HG03521 (cell line): ENCODE measurements at regions not wholly inside any gene's neighbourhood (a gene's known extent, or its start where the extent isn't known, plus 50 kb on each side); places are given as distances from the start of the nearest gene placed in this dataset.
"Not testable (repeated sequence)": the region's sequence is repeated elsewhere in the genome, so short reads cannot be mapped to it uniquely, and the experiment has no call there.

ENCODE experiments used
- ATAC-seq: cut with Tn5 transposase; IDR thresholded peaks from one replicate; pipeline ENCODE4 v1.9.1; 2021; ENCODE audit warnings: mild to moderate bottlenecking, moderate library complexity; ENCODE audit not compliant: unreplicated experiment

DNA sequence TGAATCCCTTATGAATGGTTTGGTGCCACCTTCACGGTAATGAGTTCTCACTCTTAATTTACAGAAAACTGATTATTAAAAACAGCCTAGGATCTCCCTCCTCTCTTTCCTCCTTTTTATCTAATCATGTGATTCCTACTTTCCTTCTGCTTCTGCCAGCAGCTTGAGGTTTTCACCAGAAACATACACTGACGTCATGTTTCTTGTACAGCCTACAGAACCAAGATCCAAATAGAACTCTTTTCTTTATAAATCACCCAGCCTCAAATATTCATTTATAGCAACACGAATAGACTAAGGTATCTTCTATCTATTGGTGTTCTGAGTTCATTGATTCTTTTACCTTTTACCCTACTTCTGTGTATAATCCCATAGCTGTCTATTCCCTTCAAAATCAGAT, 388.9 kb upstream of the CDH10 start:
- no peak for ATAC-seq

DNA sequence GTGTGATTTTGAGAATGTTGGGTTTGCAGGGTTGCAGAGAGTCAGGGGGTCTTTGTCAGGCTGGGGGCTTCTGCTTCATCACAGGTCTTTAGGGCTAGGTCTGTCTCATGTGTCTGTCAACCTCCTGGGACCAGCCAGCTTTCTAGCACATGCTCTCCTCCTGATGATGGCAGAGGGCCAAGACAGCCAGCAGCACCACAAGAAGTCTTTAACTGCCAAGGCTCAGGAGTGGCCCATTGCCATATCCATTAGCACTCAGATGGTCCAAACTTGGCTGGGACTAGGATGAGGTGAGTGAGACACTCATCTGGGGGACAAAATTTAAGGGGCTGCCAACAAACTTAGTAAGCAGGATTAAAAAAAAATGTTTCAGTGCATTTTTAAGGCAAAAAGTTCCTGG, 384.2 kb upstream of the CDH10 start:
- no peak for ATAC-seq

- ATAC-seq = no peak
Observed at GRCh38 chr5:25027526-25027925, 382.7 kb upstream of the CDH10 start.

DNA sequence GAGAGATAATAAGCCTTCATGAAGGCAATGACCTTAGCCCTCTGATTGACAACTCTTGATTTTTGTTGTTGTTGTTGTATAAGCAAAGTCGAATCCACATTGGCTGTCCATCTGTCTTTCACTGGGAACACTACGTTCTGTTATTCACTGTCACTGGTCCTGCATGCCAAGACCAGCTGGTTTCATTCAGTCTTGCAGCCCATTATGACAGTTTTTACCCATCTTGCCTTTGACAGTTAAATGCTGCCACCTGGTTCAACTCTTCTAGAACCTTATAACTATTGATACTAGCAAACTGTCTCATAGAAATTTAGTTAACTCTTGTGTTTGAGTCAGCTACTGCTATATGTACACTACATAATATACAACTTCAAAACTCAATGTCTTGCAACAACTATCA, 382.3 kb upstream of the CDH10 start:
- ATAC-seq = no peak

- no peak for ATAC-seq
Observed at GRCh38 chr5:25025831-25026230, 381.1 kb upstream of the CDH10 start.

- no peak for ATAC-seq
Observed at GRCh38 chr5:25020454-25020853, 375.7 kb upstream of the CDH10 start.

DNA sequence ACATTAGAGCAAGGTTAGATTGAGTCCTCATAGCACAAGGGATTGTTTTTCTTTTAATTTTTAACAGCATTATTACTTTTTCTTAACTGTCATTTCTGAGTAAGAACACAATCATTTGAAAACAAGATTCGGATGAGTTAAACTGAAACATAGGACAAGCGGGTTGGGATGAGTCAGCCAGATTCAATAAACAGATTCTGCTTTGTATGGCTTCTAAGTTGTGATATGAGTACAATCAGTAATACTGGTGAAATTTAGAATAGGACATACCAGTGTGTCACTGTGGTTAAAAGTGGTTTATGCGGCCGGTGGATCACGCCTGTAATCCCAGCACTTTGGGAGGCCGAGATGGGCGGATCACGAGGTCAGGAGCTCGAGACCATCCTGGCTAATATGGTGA, 364.3 kb upstream of the CDH10 start:
- no peak for ATAC-seq

DNA sequence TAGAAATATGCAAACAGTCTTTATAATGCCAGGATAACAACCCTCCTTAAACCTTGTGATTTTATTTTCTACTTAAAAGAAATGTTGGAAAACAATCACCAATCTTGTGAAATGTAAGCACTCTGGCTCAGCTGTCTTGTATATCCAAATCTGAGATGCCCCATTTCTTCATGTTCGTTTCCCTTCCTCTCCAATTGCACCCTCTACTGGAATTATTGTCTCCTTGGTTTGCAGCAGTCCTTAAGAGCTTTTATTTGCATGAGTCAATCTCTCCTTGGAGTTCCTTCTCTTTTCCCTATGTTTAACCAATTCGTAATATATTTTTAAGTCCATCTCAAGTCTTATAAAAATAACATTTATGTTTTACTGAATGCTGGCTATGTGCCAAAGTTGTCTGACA, 362.0 kb upstream of the CDH10 start:
- no peak for ATAC-seq

GRCh38 chr5:25006237-25006636, 361.5 kb upstream of the CDH10 start:
- no peak for ATAC-seq

DNA sequence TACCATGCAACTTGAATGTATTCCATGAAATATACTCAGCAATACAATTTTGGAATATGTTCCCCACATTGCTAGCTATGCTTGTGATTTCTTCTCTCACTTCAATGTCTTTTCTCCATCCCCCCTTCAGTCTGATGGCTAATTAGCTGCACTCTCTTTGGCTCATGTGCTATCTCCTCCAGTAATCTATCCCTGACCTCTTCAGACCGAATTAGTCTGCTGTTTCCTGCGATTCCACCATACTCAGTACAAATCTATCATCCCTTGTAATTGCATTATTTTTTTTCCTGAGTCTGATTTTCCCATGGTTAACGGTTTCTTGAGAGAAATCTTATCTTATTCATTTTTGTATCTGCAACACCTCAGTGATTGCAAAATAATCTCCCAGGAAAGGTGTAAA, 360.7 kb upstream of the CDH10 start:
- ATAC-seq = no peak

GRCh38 chr5:25002371-25002770, 357.6 kb upstream of the CDH10 start:
- no peak for ATAC-seq

GRCh38 chr5:24999732-25000131, 355.0 kb upstream of the CDH10 start:
- ATAC-seq = no peak

DNA sequence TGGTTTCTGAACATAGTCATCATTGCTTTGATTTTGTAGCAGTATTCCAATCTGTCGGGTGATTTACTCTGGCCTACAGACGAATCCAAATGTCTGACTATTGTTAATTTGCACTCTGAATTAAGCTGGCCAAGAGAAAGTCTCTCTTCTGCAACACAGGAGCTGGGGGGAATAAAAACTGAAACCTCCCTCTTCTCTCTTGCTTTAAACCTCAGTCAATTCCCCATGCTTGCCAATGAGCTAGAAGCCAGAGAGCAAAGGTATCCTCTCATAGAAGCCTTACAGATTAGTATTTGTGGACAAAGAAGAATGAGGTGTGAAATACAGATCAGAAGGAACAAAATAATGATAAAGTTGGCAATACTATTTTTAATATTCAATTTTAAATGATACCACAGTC, 353.9 kb upstream of the CDH10 start:
- ATAC-seq = no peak

GRCh38 chr5:24986326-24986725, 341.5 kb upstream of the CDH10 start:
- ATAC-seq = no peak

- not testable (repeated sequence) for ATAC-seq
Observed at GRCh38 chr5:24978552-24978951, 333.8 kb upstream of the CDH10 start.

- no peak for ATAC-seq
Observed at GRCh38 chr5:24963611-24964010, 318.8 kb upstream of the CDH10 start.

DNA sequence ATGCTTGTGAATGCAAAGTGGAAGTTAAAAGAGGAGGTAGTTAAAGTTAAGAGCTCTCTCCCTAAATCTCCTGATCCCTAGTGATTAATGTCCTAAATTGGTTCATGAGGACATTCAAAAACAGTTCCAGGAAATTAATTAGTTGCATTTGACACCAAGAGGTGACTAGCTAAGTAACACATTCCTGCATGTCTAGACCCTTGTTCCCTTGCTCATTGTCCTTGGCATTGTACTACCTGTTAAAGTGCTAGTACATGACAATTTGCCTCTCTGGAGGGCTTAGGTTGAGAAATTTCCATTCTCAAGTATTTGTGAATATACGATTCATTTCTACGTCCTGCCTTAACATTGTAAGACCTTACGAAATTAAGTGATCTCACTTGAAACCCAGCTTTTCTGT, 278.6 kb upstream of the CDH10 start:
- no peak for ATAC-seq

DNA sequence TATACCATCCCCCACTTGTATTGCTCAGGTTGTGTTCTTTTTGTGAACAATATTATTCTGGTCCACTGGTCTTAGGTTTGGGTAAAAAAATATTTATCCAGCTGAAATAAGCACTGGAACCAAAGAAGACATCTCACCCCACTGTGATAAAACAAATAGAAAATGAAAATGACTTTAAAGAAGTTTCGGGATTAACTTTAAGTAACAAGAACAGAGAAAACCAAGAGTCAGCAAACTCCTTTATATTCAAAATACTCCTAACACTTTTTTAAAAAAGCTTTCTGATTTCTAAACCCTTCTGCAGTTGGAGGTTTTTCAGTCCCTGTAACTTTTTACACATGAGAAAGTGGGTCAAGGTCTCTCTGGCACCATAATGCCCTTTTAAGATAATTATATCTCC, 273.9 kb upstream of the CDH10 start:
- no peak for ATAC-seq

DNA sequence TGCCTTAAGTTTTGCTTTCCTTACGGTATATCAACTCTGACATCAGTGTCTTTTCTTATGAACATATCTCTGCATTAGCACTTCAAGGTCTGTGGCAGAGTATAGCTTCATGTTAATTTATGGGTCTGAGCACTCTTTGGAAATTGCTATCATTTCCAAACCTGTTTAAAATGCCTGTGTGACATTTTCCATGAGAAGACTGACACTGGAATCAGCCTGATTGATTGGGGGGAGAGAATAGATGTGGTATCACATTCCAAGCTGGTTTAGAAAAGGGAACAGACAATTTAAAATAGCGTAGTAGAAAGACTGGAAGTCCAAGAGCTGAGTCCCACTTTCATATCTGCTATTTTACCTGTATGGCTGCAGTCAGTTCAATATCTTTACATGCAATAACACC, 272.1 kb upstream of the CDH10 start:
- ATAC-seq = no peak

DNA sequence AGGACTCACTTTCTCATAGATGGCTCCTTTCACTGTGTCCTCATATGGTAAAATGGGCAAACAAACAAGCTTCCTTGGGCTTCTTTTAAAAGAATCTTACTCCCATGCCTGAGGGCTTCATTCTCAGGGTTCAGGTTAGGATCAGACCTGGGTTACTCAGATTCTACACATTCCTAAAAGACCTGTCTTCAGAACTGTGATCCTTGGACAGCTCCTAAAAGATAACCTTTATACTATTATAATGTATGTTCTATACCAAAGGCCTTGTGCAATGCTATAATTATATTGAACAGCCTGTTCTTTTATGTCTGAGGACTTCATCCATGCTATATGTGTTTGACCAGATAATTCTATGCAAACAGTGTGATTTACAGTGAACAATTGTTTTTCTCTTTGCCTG, 264.4 kb upstream of the CDH10 start:
- ATAC-seq = no peak

- no peak for ATAC-seq
Observed at GRCh38 chr5:24906689-24907088, 261.9 kb upstream of the CDH10 start.

DNA sequence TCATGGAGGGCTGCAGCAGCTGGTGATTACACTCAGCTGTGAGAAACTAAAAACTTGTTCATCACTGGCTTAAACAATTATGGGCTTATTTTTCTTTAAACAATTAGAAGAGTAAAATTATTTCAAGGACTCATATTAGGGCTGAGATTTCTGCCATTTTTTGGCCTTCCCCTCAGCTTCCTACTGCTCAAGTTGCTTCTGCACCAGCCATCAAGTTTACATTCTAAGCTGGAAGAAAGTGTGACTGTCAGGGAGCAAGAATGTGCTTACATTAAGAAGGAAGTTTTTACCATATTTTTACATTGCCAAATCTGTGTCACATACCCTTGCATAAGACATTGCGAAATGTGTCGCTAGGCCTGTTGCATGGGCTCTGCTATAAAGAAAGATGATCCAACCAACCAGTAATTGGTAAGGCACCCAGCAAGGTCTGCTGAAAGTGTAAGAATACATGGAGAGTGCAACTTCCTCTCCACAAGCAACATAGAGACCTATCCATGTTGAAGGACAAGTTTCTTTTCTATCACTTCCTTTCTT, 260.3 kb upstream of the CDH10 start:
- ATAC-seq = no peak

GRCh38 chr5:24899180-24899579, 254.4 kb upstream of the CDH10 start:
- no peak for ATAC-seq

DNA sequence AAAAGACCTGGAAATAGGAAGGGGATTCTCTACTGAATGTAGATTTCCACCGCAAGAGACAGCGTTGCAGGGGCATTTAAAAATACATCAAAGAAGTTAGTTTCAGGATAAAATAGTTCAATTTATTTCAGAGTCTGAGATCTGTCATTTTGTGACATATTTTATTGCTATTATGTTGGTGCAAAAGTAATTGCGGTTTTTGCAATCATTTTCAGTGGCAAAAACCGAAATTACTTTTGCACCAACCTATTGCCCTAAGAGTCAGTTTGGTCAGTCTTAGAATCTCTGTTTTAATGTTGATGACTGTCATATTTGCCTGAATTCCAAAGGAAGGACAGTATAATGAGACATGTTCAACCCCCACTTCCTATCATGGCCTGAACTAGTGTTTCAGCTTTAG, 219.5 kb upstream of the CDH10 start:
- no peak for ATAC-seq
